HCT116 (cell line): ENCODE measurements at regions not wholly inside any gene's neighbourhood (a gene's known extent, or its start where the extent isn't known, plus 50 kb on each side); places are given as distances from the start of the nearest gene placed in this dataset.

Source experiments
- ATF3 ChIP-seq: IDR thresholded peaks from 2 replicates; pipeline ENCODE4 v1.6.1; 2012
- CTCF ChIP-seq, 3 experiments: fragments of 200-600 bp in 1 of 3; sonication (generic) in 1 of 3; IDR thresholded peaks in 2 of 3; conservative IDR thresholded peaks in 1 of 3; 2 replicates each; pipeline ENCODE4 v1.5.1; 2012 to 2017; ENCODE audit warnings: low read depth in 2 of 3, low read length in 2 of 3, antibody characterized with exemption in 1 of 3, borderline replicate concordance in 1 of 3, control low read depth in 1 of 3, mild to moderate bottlenecking in 1 of 3, mixed read lengths in 1 of 3, mixed run types in 1 of 3, moderate library complexity in 1 of 3; ENCODE audit not compliant: insufficient read depth in 1 of 3
- EZH2 ChIP-seq: fragments of 200-600 bp; sonication (generic); IDR thresholded peaks from 2 replicates; pipeline ENCODE4 v1.6.1; 2017; ENCODE audit warnings: antibody characterized with exemption, mixed run types
- EZH2phosphoT487 ChIP-seq: fragments of 200-600 bp; IDR thresholded peaks from 2 replicates; pipeline ENCODE4 v1.6.1; 2018; ENCODE audit warnings: antibody characterized with exemption, borderline replicate concordance
- JUND ChIP-seq: IDR thresholded peaks from 2 replicates; pipeline ENCODE4 v1.6.1; 2012
- POLR2A ChIP-seq: IDR thresholded peaks from 2 replicates; pipeline ENCODE4 v1.7.0; 2011; ENCODE audit warnings: borderline replicate concordance; ENCODE audit not compliant: insufficient read depth, insufficient read length; ENCODE audit errors: extremely low read depth
- POLR2AphosphoS5 ChIP-seq: IDR thresholded peaks from 2 replicates; pipeline ENCODE4 v1.6.1; 2011; ENCODE audit warnings: mild to moderate bottlenecking, low read depth, low read length, moderate library complexity
- RAD21 ChIP-seq: IDR thresholded peaks from 2 replicates; pipeline ENCODE4 v1.6.1; 2012; ENCODE audit warnings: low read depth, mild to moderate bottlenecking
- SIN3A ChIP-seq: IDR thresholded peaks from 2 replicates; pipeline ENCODE4 v1.6.1; 2012; ENCODE audit warnings: low read depth
- TCF7L2 ChIP-seq: IDR thresholded peaks from 2 replicates; pipeline ENCODE4 v1.7.0; 2011; ENCODE audit warnings: borderline replicate concordance, inconsistent platforms; ENCODE audit not compliant: insufficient read depth, insufficient read length; ENCODE audit errors: extremely low read depth
- YY1 ChIP-seq: IDR thresholded peaks from 2 replicates; pipeline ENCODE4 v1.6.1; 2011; ENCODE audit warnings: low read length, low read depth, moderate library complexity, mild to moderate bottlenecking; ENCODE audit not compliant: insufficient replicate concordance; ENCODE audit errors: extremely low read depth
- ZBTB33 ChIP-seq: IDR thresholded peaks from 2 replicates; pipeline ENCODE4 v1.6.1; 2011; ENCODE audit warnings: mild to moderate bottlenecking, low read length, moderate library complexity; ENCODE audit not compliant: insufficient replicate concordance; ENCODE audit errors: extremely low read depth
- ZFX ChIP-seq: fragments of 450-650 bp; IDR thresholded peaks from 2 replicates; pipeline ENCODE4 v1.6.1; 2017
- ZNF274 ChIP-seq: fragments of 200-500 bp; sonication (Bioruptor generic); IDR thresholded peaks from 2 replicates; pipeline ENCODE4 v1.6.1; 2014; ENCODE audit warnings: mild to moderate bottlenecking, low read depth, low read length, inconsistent platforms

- no peak for TF ChIP-seq CTCF (IDR thresholded peaks at IDR 0.05 in 2 of 3, conservative IDR thresholded peaks at IDR 0.05 in 1 of 3; ENCODE audit: borderline replicate concordance in 1 of 3, insufficient read depth in 1 of 3, low read depth in 2 of 3, low read length in 2 of 3)
- no peak for TF ChIP-seq JUND
- TF ChIP-seq EZH2: no peak
- TF ChIP-seq POLR2AphosphoS5: no peak
- TF ChIP-seq SIN3A: no peak
- no peak for TF ChIP-seq ATF3
- TF ChIP-seq ZNF274: no peak
- no peak for TF ChIP-seq YY1
- no peak for TF ChIP-seq ZFX
- TF ChIP-seq EZH2phosphoT487: no peak
- TF ChIP-seq POLR2A: no peak
- no peak for TF ChIP-seq RAD21
- no peak for TF ChIP-seq ZBTB33
- TF ChIP-seq TCF7L2: no peak
Measured at GRCh38 chrX:40437348-40437747, 143.4 kb upstream of the ATP6AP2 start.
